ENCODE measurements at regions not wholly inside any gene's neighbourhood (a gene's known extent, or its start where the extent isn't known, plus 50 kb on each side); places are given as distances from the start of the nearest gene placed in this dataset.

DNA sequence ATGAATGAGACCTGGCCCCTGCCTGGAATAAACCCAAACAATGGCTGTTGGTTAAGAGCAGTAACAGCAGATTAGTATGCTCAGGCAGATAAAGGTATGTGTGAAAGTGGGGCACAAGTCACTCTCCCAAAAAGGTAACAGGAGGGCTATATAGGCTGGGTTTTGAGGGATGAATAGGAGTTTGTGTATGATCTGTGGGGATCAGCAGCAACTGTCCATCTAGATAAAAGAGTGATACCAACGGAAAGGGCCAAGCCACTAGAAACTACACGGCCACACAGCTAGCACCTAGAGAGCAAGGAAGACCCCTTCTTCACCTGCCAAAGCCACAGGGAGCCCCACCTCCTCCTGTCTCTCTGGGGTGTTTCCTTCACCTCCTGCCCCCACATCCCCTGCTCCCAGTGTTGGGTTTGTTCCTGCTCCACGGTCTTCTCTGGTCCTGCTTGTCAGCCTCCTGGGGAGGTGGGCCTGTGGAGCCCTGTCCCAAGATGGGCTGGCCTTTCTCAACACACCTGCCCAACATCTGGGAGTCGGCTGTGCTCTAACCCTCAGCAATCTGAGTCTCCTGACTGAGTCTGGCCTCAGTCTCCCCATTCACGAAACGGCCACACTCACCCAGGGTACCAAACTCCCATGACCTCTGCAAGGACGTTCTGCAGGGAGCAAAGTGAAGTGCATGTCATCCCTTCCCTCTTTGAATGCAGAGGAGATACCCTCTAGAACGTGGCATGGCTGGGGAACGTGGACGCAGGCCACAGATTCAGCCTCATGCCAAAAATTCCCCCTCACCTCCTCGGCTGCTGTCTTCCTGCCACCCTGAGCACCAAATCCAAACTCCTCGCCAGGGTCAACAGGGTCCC, 108.2 kb downstream of the NCOR2 start:
- TF ChIP-seq ZFX (IDR thresholded peaks at IDR 0.05; ENCODE audit: borderline replicate concordance), result no peak
- TF ChIP-seq, protein P1, sequence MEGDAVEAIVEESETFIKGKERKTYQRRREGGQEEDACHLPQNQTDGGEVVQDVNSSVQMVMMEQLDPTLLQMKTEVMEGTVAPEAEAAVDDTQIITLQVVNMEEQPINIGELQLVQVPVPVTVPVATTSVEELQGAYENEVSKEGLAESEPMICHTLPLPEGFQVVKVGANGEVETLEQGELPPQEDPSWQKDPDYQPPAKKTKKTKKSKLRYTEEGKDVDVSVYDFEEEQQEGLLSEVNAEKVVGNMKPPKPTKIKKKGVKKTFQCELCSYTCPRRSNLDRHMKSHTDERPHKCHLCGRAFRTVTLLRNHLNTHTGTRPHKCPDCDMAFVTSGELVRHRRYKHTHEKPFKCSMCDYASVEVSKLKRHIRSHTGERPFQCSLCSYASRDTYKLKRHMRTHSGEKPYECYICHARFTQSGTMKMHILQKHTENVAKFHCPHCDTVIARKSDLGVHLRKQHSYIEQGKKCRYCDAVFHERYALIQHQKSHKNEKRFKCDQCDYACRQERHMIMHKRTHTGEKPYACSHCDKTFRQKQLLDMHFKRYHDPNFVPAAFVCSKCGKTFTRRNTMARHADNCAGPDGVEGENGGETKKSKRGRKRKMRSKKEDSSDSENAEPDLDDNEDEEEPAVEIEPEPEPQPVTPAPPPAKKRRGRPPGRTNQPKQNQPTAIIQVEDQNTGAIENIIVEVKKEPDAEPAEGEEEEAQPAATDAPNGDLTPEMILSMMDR (IDR thresholded peaks at IDR 0.05), result no peak

DNA sequence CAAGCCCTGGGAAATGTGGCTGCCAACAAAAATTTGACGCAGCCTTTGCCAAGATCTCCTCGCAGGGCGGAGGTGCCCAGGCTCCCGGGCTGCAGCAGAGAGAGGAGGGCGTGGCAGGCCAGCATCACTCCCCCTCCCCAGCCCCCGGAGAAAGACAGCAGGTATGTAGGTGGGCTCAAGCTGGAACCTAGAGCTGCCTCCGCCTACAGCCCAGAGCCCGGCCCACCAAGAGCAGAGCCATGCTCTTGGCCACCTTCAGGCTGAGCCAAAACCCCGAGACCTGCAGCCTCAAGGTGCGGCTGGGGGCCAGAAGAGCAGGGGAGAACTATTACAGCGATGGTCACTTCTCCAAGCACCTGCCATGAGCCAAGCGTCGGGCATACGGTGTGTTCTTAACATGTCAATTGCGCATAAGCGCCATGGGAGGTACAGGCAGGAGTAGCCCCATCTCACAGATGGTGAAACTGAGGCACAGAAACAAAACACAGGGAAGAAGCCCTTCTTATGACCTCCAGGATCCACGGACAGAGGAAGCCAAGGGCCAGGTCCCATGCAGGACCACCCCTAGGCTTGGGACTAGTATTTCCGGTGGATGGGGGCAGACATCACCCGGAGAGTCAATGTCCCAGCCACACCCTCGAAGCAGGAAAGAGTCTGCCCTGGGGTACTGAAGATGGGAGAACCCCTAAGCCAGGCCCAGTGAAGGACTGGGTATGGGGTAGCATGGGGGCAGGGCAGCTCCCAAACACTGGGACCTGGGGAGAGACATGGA, 109.0 kb downstream of the NCOR2 start:
- no peak for TF ChIP-seq ZFX (IDR thresholded peaks at IDR 0.05; ENCODE audit: borderline replicate concordance)
- TF ChIP-seq, protein P1 (IDR thresholded peaks at IDR 0.05), result no peak
- no peak overlapping the region for H3K27ac ChIP-seq

More for the DNA sequence above, 108.2 kb downstream of the NCOR2 start:
- H3K27ac ChIP-seq, result no peak overlapping the region

DNA sequence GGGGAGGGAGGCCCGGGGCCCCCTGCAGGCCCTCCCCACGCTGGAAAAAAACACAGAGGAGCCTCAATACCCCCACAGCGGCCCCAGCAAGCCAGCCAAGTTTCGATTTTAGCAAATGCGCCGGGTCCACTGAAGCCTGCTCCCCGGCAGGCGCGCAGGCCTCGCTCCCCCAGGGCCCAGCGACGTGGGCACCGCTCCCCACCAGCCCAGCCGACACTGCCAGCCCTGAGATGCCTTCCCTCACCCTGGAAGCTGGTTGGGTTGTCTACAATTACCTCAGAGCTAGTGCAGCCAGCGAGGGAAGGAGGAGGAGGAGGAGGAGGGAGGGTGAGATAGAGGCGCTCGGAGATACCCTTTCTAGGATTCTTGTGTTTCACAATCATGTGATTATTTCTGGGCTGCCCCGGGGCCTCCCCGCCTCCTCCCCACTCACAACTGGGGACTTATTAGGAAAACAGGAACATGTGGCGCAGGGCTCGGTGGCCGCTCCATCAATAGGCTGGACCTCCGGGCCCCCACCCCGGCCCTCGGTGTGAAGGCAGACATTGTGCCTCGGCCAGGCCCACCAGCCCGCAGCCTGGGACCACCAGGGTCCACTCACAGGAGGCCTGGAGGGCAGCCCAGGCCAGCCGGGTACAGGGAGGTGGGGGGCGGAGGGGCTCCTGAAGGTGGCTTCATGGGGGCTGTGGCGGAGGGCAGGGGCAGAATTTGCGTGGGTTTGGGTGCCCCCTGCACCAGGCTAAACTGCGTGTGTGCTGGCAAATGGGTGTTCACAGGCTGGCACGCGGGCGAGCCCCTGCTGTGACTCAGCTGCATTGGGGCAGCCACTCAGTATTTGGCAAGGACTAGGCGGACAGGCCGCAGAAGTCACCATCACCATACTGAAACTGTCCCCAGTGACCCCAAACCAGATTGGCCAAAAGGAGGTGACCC, 109.9 kb downstream of the NCOR2 start:
- H3K27ac ChIP-seq, result no peak overlapping the region
- TF ChIP-seq, protein P1 (IDR thresholded peaks at IDR 0.05), result no peak
- TF ChIP-seq ZFX (IDR thresholded peaks at IDR 0.05; ENCODE audit: borderline replicate concordance), result no peak

DNA sequence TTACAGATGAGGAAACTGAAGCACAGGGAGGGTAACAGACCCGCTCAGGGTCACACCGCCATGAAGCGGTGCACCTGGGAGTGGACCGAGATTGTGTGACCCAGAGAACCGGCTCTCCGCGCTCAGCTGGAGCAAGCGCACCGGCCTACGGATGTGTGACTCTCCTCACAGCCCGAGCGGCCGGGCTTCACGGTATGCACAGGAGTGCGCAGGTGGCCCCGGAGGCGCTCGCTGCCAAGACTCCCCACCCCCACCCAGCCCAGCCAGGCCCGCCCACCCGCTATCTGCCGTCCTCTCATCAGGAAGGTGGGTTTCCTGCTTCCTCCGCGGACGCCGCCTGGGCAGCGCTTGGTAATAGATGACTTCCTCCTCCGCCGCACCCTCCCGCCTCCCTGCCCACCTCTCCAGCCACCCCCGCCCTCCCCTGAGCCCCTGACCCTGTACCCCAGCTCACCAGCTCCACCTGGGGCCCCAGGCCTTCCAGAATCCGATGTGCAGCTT, 110.7 kb downstream of the NCOR2 start:
- TF ChIP-seq ZFX (IDR thresholded peaks at IDR 0.05; ENCODE audit: borderline replicate concordance), result no peak
- TF ChIP-seq, protein P1 (IDR thresholded peaks at IDR 0.05), result no peak
- H3K27ac ChIP-seq, result no peak overlapping the region

DNA sequence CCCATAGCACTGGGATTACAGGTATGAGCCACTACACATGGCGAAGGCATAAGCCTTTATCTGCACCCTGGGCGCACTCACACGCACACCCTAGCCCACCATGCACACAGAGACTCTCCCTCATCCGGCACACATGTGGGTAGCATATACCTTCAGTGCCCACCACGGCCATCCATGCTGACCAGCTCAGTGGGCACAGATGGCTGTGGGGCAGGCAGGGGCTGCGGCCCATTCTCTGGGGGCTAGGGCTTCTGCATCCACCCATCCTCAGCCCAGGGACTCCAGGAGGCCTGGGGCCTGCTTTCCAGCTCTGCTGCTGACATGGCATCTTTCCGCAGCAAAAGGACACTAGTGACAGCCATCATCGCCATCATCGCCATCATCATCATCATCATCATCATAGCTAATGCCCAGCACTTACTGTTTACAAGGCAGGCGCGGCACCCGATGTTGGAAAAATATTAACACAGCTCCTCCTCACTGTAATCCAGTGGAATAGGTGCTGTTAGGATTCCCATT, 111.2 kb downstream of the NCOR2 start:
- TF ChIP-seq, protein P1 (IDR thresholded peaks at IDR 0.05), result no peak
- TF ChIP-seq ZFX (IDR thresholded peaks at IDR 0.05; ENCODE audit: borderline replicate concordance), result no peak
- H3K27ac ChIP-seq, result no peak overlapping the region

DNA sequence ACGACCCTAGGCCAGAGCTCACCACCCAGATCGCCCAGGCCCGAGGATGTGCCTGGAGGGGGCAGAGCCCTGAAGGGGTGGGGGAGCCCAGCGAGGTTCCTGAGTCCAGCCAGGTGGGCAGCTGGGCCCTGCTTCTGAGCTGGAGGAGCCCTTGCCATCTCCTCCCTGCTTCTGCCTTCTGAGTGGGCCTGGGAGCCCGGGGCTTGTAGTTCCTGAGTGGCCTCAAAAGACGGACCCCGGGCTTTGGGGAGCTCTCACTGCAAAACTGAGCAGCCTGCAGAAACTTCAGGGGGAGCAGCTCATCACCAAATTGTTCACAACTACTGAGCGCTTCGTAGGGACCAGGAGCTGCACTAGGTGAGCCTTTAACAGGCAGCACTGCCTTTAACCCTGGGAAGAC, 112.1 kb downstream of the NCOR2 start:
- no peak for TF ChIP-seq ZFX (IDR thresholded peaks at IDR 0.05; ENCODE audit: borderline replicate concordance)
- TF ChIP-seq, protein P1 (IDR thresholded peaks at IDR 0.05), result no peak
- H3K27ac ChIP-seq, result no peak overlapping the region
